ENCODE measurements at regions not wholly inside any gene's neighbourhood (a gene's known extent, or its start where the extent isn't known, plus 50 kb on each side); places are given as distances from the start of the nearest gene placed in this dataset.
"Not testable (repeated sequence)": the region's sequence is repeated elsewhere in the genome, so short reads cannot be mapped to it uniquely, and the experiment has no call there.

DNA sequence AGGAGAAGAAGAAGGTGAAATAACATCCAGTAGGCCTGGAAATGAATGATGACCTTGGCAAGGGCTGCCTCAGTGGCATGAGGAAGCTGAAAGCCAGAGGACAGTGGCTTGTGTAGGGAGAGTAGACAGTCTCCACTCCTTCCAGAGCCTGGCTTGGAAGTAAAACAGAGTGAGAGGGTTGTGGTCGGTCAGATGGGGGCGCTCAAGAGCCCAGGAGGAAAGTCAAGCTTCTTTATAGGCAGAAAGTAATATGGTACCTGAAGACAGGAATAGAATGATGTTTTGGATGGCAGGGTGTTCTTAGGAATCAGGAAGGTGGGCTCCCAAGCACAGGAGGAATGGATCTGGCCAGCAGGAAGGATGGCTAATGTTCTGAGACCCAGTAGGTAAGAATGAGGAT is 75.1 kb upstream of the TSC22D1 start:
- TF ChIP-seq, protein P1, sequence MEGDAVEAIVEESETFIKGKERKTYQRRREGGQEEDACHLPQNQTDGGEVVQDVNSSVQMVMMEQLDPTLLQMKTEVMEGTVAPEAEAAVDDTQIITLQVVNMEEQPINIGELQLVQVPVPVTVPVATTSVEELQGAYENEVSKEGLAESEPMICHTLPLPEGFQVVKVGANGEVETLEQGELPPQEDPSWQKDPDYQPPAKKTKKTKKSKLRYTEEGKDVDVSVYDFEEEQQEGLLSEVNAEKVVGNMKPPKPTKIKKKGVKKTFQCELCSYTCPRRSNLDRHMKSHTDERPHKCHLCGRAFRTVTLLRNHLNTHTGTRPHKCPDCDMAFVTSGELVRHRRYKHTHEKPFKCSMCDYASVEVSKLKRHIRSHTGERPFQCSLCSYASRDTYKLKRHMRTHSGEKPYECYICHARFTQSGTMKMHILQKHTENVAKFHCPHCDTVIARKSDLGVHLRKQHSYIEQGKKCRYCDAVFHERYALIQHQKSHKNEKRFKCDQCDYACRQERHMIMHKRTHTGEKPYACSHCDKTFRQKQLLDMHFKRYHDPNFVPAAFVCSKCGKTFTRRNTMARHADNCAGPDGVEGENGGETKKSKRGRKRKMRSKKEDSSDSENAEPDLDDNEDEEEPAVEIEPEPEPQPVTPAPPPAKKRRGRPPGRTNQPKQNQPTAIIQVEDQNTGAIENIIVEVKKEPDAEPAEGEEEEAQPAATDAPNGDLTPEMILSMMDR (IDR thresholded peaks at IDR 0.05; ENCODE audit: low read depth, low read length, missing control alignments): peak; percentile 46
- no peak for DNase-seq (ENCODE audit: extremely low read depth, low read depth)
- H3K4me3 ChIP-seq (replicated peaks; ENCODE audit: low read depth, low read length): no peak overlapping the region

DNA sequence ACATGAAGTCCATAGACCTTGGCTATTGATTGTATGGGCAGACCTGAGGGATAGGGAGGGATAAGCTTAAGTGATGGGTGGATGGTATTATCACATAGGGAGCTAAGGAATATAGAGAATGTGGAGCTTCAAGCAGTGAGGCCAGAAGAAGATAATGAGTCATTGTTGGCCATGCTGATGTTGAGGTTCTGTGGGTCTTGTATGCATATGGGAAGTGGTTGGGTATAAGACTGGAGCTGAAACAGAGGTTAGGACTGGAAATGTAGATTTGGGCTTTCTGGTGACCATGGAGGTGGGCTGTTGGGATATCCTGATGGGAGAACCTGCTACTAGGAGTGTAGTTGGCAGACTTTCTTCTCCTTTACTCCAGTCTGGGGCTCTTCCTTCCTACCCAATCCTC is 73.7 kb upstream of the TSC22D1 start:
- no peak overlapping the region for H3K4me3 ChIP-seq (replicated peaks; ENCODE audit: low read depth, low read length)
- TF ChIP-seq, protein P1 (IDR thresholded peaks at IDR 0.05; ENCODE audit: low read depth, low read length, missing control alignments): no peak
- DNase-seq (ENCODE audit: extremely low read depth, low read depth): no peak

DNA sequence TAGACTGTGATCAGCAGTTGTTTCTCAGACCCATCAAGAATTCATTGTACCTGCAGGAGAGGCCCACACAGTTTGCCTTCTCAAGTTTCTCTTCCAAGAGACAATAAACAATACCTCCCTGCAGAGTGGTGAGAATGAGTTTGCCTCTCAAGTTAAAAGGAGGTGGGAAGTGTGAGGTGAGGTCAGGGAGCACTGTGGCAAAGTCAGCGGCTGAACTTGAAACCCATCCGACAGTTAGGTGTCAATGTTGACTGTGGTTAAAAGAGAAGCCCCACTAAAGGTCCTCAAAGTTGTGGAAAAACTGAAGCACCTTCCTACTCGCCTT is 72.9 kb upstream of the TSC22D1 start:
- no peak for DNase-seq (ENCODE audit: extremely low read depth, low read depth)
- TF ChIP-seq, protein P1 (IDR thresholded peaks at IDR 0.05; ENCODE audit: low read depth, low read length, missing control alignments): no peak
- no peak overlapping the region for H3K4me3 ChIP-seq (replicated peaks; ENCODE audit: low read depth, low read length)

DNA sequence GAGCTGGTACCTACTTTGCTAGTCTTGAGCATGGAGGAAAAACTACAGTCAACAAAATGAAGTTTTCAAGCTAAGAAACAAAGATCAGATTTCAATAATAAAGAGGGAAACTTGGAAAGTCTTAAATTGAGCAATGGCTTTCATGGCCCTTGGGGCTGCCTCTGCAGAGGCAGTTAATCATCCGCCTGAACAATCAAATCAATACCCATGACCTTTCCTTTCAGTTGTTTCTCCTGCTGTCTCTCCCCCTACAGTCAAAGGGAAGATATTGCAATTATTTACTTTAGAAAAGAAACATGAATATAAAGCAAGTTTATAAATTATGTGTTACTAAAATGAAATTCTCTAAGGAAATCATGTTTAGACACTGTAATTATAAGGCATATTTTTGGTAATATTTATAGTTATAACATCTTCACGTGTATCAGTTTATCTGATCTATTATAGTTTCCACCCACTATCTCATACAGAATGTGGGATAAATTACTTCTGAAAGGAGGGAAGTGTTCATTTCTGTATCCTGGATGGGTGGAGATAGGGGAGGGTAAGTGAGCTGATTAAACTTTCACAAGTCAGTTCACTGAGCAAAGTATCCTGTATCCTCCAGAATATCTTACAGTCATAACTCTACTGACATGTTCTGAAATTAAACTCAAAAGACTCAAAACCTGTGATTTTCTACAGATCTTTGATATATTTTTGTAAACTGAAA is 72.4 kb upstream of the TSC22D1 start:
- H3K4me3 ChIP-seq (replicated peaks; ENCODE audit: low read depth, low read length): no peak overlapping the region
- DNase-seq (ENCODE audit: extremely low read depth, low read depth): no peak
- TF ChIP-seq, protein P1 (IDR thresholded peaks at IDR 0.05; ENCODE audit: low read depth, low read length, missing control alignments): peak; percentile 36

DNA sequence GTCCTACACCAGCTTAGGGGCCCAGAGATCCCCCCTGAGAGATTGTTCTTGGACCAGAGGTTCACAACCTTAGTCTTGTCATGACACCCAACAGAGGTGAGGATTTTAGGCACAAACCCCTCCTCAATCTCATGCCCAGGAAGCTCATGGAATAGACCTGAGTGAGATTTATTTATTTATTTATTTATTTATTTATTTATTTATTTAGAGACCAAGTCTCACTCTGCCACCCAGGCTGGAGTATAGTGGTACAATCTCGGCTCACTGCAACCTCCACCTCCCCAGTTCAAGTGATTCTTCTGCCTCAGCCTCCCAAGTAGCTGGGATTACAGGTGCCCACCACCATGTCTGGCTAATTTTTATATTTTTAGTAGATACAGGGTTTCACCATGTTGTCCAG is 71.4 kb upstream of the TSC22D1 start:
- not testable (repeated sequence) for DNase-seq (ENCODE audit: extremely low read depth, low read depth); H3K4me3 ChIP-seq (replicated peaks; ENCODE audit: low read depth, low read length)

DNA sequence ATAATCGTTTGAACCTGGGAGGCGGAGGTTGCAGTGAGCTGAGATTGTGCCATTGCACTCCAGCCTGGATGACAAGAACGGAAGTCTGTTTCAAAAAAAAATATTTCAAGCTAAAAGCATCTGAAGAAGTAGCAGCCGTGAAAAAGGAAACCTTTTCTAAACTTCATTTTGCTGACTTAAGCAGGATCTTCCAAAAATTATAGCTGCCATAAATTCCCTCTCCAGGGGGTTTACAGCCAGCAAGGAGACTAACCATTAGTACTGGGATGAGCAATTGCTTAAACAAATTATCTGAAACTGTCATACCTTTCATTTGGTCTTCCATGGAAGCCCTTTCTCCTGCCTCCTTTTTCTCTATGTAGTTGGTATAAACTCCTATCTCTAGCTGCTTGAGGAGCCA is 69.9 kb upstream of the TSC22D1 start:
- no peak overlapping the region for H3K4me3 ChIP-seq (replicated peaks; ENCODE audit: low read depth, low read length)
- DNase-seq (ENCODE audit: extremely low read depth, low read depth): no peak
- TF ChIP-seq, protein P1 (IDR thresholded peaks at IDR 0.05; ENCODE audit: low read depth, low read length, missing control alignments): no peak

DNA sequence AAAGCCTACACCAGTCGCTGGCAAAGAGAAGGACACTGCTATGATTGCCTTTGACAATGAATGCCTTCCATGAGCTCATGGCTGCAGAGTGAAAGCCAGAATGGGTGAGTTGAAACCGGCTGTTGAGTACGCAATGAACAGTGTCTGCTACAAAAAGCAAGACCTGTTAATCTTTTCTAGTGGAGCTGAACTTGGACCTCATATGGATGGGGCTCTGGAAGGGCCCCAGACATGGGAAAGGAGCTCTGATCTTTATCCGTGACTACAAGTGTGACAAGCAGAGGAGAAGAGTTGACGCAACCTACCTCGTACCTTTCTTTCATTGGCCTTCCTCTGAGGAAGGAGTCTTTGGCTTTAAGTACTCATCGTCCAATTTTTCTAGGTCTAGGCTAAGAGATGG is 67.1 kb upstream of the TSC22D1 start:
- TF ChIP-seq, protein P1 (IDR thresholded peaks at IDR 0.05; ENCODE audit: low read depth, low read length, missing control alignments): no peak
- no peak for DNase-seq (ENCODE audit: extremely low read depth, low read depth)
- no peak overlapping the region for H3K4me3 ChIP-seq (replicated peaks; ENCODE audit: low read depth, low read length)
